GM18526 (cell line): ENCODE measurements at regions not wholly inside any gene's neighbourhood (a gene's known extent, or its start where the extent isn't known, plus 50 kb on each side); places are given as distances from the start of the nearest gene placed in this dataset.

Experiments
- POLR2A ChIP-seq: IDR thresholded peaks from 3 replicates; pipeline ENCODE4 v1.6.1; 2011; ENCODE audit not compliant: insufficient read length; ENCODE audit errors: extremely low read depth

- no peak for TF ChIP-seq POLR2A
Measured at GRCh38 chr12:92197815-92198214, 52.2 kb upstream of the BTG1 start.

GRCh38 chr12:92196368-92196767, 50.7 kb upstream of the BTG1 start:
- no peak for TF ChIP-seq POLR2A
